ENCODE measurements at regions not wholly inside any gene's neighbourhood (a gene's known extent, or its start where the extent isn't known, plus 50 kb on each side); places are given as distances from the start of the nearest gene placed in this dataset.
"Not testable (repeated sequence)": the region's sequence is repeated elsewhere in the genome, so short reads cannot be mapped to it uniquely, and the experiment has no call there.

DNA sequence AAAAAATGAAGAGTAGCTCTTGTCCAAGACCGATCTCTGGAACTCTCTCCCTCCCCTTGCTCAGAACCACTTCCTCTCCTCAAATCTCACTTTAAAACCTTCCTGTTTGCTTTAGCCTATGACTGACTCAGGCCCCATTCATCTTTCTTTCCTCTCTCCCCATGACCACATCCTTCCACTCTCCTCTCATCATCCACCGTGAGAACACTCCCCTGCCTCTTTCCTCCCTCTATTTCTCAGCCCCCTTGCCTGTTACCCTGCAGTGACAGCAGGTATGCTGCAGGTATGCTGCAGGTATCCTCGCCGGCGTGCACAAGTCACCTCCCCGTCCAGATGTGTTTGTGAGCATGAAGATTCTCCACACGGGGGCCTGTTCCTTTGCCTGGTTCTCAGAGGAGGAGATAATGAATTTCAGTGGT is 505.3 kb downstream of the CCDC171 start:
- DNase-seq: no peak

DNA sequence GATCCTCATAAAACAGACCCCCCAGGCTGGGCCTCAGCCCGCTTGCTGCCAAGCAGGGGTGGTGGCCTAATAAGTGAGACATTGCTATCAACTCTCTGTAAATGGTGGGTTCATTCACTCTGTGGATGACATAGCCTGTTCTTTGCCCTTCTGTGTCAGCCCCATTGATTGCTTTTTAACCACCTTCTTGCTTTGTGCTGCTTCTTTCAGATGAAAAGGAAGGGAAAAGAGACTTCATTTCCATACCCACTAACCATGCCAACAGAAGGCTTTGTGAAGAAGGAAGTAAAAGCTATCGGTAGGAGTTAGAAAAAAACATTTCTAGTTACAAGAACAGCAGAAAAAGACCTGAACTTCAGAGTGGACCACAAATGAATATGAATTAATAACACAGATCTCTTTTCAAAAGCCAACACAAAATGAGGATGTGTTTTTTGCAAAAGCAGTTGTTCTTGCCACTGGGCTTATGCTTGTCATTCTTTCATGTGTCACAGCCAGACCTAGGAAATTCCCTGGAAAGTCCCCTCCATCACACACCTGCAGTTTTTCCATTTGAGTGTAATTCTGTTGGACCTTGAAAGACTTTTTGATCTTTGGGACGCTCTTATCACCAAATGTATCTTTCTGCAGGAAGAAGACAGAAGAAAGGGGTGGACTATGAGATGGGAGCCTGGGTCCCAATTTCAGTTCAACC is 507.7 kb downstream of the CCDC171 start:
- DNase-seq: no peak

DNA sequence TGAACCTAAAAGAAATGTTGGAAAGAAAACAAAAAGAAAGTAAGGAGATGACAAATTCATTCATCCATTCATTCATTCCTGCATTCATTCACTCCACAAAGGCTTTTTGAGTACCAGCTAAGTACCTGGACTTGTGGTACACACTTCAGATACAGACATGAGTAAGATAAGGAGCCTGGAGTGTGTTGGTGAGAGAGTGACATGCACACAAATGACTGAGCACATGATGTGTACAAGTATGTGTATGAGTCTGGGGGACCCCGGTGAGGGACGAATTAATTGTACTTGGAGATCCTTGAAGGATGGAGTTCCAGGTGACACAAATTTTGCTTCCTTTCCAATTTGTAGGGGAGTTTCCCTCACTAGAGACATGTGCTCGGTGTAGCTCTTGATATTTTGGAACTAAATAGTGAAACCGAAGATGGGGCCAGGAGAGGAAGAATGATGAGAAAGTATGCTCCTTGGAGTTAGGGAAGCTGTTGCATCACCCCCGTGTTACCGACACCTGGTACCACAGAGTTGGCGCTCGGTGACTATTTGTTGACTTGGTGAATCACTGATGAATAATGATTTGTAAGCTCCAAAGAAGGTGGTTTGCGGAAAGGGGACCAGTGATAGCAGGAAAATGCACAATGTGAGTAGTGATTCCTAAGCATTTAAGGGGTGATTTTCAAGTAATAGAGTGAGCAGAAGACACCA is 509.8 kb downstream of the CCDC171 start:
- DNase-seq: no peak

DNA sequence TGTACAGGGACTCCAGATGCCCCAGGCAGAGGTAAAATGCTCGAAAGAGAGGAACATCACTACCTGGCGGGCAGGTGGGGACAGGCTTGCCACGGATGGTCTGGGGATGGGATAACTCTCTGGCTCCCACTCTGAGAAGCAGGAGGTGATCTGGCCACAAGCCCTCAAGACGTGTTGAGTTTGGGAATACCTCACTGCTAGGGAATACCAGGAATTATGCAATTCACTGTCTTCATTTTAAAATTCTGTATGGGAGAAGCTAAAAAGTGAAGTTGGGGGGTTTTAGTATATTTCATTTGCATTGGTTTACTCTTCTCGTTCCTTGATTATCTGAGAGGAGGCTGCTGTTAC is 510.4 kb downstream of the CCDC171 start:
- DNase-seq: no peak

DNA sequence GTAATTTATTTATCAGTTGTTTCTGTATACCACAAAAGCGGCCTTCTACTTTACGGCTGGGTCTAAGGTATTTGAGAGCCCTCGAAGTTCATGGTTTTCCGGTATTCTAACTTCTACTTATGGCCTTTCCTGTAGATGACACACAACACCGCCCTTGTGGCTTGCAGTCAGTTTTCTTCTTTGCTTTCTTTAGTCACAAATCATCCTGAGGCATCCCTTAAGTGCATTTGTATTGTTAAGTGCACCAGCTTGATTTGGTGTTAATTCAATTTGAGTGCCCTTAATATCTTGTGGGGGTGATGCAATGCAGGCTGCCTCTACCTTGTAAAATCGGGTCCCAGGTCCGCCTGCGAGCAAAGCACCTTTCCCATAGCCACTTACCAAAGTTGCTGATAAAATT is 511.9 kb downstream of the CCDC171 start:
- no peak for DNase-seq

DNA sequence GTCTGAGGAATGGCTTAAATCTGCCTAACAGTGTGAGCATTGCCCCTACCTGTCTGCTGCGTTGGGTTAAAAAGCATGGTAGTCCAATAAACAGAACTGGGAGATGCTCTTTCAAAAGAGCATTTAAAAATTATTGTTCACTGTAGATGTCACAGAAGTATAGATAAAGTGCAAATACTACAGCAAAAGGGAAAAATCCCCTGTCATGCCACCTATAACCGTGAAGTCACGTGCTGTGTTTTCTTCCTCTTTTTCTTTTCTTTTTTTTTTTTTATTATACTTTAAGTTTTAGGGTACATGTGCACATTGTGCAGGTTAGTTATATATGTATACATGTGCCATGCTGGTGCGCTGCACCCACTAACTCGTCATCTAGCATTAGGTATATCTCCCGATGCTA is 513.4 kb downstream of the CCDC171 start:
- not testable (repeated sequence) for DNase-seq

DNA sequence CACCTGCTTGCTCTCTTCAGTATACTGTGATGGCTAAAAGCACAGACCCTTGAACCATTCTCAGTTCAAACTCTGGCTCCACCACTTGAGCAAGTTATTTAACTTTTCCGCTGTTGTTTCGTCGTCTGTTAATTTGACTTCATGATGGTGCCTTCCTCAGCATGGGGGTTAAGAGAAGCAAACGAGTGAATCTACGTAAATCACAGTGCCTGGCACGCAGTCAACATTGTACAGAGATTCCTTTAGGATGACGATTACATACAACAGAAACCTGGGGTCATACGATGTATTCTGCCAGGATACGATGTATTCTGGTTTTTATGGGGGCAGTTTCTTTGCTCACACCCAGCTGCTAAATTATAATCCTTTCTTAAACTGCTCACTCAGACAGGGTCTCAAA is 515.6 kb downstream of the CCDC171 start:
- DNase-seq: no peak

DNA sequence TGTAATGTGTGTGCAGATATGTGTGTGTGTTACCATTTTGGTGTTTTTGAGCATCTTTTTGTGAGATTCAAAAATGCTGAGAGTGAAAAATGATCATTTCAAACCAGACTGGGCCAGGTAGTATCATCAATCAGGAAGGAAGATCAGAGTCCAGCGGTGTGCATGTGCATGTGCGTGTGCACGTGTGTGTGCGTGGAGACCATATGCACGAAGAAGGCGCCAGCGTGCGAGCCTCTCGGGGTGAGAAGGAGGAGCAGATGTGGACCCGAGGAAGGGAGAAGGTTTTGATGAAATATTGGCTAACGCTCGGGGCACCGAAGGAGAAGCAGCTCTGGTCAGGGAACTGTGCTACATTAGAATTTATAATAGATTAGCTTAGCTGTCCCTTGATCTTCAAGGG is 516.4 kb downstream of the CCDC171 start:
- DNase-seq: no peak

DNA sequence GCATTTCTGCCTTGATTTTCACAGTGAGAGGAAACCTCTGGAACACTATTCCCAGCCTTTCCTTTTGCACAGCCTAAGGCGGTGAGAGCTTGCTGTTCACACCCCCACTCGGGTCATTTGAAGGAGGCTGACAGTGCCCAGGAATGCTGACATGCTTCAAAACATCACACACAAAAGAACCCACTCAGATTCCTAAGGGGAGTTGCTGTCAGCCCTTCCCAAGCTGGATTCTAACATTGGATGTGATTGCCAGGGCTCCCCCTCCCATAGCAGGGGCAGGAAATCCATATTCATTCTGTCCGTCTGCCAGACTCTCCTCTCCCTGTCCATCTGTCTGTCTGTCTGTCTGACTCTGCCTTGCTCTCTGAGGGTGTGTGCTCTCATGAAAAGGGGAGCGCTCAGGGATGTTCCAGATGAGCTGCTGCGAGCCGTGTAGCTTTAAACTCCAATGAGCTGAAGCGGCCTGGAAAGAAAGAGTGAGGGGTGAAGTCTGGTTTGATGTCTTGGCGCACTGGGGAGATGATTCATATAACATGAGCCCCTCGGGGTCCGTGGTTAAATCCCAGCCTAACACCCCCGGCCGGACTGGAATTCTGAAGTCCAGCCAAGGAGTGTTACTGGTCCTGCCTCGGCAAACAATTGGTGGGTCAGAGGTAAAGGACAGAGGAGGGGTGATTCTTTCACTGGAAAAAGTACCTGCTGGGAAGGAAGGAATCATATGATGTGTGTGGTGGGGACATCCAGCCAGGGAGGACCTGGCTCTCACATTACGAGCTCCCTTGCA is 517.0 kb downstream of the CCDC171 start:
- DNase-seq: no peak

DNA sequence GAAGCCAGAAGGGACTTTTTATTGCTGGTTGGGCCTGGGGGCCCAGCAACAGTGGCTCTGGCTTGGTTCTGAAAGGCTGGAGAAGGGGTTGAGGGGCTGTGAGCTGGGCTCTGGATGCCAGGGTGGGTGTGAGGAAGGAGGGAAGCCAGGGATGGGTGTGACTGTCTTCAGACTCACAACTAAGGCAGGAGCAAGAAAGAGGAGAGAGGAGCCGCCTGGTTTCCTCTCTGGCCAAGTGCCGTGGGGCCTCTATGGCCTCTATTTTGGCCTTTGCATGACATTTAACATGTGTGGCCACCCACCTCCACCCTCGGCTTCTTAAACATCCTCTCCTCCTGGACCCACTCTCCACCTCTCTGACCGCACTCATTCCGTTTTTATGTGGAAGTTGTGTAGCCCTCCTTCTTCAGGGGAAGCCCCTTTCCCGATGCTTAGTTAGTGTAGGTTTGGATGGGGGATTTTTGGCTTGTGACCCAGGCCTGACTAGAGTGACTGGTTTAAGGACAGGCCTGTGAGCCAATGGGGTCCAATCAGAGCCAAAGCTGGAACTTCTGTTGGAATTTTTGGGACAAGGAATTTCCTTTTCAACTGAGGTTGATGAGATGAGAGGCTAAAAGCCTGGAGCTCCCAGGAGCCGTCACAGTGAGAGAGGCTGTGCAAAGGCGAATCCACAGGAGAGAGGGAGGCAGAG is 517.8 kb downstream of the CCDC171 start:
- DNase-seq: no peak

DNA sequence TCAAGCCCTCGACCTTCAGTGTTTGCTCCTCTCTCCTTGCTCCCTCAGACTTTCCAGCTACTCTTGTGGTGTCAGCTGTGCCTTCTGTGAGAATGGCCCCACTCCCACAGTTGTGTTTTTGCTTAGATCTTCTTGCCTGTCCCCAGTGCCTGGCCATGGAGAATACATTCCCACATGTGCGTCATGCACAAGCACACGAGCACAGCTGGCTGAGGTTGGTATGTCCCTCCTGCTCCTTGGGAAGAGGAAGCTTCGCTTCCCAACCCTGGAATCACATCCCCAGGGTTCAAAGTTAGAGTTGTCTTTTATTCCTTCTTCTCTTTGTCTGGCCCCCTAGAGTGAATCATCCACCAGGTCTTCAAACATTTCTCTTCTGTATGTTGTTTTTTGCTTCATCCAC is 518.6 kb downstream of the CCDC171 start:
- DNase-seq: no peak

DNA sequence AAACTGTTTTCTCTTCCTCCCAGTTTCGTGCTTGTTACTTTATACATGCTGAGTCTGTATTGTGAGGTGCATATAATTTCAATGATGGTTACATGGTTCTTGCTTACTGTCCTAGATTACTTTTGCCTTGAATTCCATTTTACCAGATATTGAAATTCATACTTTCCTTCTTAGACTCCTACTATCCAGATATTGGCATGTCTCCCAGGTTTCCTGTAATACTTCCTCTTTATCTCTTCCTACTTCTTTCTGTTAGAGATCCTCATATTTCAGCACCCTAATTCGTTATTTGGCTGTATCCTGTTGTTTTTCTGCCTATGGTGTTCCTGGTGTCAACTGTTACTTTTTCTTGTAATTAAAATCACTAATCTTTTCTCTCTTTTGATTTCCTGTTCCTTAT is 522.1 kb downstream of the CCDC171 start:
- DNase-seq: no peak

DNA sequence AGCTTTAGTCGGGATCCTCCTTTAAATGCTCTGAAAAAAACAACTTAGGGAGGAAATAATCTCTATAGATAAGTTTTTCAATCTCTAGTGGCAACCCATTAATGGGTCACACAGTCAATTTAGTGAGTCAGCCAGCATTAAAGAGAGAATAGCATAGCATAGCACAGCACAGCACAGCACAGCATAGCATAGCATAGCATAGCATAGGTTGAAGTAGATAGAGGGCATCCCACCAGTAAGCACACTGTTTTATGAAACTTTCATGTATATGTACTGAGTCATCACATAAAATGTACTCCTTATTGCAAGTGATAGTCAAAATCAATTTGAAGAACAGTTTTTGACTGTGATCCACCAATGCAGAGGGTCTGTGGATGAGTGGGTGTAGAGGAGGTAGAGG is 522.9 kb downstream of the CCDC171 start:
- DNase-seq: no peak

DNA sequence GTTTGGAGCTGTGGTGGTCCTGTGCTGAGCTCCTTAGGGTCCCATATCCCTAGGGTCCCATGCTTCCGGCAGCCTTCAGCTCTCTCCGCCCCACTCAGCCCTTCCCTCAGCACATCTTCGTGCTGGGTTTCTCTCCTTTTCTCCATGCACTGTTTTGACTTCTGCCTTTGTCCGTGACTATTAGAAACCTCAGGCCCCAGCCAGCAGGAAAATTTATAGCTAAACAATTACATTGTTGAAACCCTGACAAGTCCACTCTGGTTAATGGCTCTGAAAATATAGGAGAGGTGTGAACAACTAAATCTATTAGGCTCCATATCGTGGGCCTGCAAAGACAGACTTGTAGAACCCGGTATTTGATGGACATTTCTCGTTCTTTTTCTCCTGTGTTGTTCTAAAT is 523.7 kb downstream of the CCDC171 start:
- no peak for DNase-seq

DNA sequence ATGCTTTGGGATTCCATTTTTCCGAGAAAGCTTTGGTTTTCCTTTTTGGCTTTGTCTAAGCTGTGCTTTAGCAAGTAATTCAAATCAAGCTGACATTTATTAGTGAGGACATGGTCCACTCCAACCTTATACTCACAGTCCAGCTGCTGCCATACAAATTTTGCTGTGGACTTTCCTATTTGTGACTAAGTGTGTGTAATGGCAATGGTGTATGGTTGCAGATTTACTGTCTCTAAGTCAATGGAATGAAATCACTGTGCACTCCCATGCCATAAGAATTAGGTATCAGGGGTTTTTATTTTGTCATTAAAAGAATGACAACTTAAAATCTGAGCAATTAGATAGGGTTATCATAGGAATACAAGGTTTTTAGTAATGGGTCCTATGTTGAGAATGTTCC is 530.0 kb downstream of the CCDC171 start:
- DNase-seq: no peak

DNA sequence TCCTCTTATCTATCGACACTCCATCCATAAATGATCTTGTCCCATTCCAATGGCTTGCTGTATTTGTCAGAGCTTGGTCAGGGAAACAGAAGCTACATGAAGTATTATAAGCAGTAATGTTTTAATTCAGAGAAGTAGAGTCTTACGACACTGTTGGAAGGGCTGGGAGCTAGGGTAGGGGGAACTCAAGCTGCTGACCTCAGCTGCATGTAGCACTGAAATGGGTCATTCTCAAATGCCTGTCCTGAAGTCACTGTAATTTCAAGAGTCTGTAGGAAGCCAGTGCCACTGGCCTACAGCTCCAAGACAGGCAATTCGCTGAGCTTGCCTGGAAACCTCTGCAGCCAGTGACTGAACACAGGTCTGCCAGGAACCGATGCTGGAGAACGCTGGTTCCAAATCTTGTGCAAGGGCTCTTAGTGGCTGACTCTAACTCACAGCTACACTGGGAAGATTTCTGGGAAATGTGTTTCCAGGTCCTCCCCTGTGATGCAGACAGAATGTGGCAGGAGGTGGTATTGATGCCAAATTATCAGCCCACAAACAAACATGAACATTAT is 532.4 kb downstream of the CCDC171 start:
- DNase-seq: no peak

DNA sequence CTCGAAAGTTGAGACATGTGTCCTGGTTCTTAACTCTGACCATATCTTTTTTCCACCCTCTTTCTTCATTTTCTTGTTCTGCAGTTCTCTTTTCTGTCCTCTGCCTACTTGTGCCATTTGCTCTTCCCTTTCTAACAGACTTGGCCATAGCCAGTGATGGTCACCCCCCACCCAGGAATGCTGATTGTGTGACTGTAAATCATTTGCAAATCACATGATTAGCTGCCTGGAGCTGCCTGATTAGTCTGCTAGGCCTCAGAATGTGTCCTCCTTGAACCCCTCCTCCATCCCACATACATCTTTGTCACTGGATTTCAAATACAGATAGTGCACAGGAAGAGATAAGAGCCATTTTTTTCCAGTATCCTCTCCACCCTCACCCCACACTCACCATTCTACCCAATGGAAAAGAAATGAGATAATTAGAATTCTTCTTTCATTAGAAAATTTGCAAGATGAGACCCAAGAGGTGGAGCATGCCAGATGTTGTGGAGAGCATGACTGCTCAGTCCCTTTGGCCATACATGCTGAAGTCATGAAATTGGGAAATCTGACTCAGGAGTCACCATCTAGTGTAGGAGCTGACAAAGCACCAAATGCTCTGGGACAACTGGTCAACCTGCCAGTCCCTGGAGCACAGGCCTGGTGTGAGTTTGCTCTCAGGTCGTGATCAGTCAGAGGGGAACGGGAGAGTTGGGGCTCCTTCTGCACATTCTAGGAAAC is 538.2 kb downstream of the CCDC171 start:
- DNase-seq: no peak

DNA sequence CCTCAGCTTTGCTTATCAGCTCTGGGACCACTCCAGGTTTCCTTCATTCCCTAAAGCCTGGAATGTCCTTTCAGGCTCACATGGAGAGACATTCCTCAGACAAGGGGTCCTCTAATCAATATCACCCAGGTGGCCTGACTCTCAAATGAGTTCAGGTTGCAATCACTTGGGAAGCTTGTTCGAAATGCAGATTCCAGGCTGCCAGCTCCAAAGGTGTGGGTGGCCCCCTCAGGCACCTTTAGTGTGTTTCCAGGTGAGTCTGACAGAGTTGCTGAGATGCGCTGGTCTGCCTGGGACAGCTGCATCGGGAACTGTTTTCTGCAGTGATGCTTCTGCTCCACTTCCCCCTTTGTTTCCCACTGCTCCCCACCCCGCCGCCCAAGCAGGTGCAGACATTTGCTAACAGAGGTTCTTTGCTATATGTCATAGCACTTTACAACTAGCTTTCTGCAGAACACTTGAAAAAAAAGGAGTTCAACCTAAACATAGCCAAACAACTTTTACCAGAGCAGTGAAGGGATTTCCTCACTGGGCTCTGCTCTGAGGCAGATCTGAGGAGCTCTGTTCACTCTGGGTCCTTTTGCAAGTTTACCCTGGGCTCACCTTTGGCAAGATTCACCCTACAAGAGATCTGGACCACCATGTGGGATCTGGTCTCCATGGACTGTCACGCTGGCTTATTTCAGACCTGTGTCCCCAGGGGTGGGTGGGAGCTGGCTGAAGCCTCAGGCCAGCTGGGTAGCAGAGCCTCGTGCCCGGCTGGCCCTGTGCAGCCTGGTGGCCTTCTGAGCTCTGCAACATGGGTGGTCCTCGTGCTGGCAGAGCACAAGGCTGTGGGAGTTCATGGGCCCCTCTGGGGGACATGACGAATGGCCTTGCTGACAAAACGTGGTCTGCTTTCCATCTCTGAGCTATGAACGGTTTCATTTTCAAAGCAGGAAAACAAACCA is 539.6 kb downstream of the CCDC171 start:
- no peak for DNase-seq

DNA sequence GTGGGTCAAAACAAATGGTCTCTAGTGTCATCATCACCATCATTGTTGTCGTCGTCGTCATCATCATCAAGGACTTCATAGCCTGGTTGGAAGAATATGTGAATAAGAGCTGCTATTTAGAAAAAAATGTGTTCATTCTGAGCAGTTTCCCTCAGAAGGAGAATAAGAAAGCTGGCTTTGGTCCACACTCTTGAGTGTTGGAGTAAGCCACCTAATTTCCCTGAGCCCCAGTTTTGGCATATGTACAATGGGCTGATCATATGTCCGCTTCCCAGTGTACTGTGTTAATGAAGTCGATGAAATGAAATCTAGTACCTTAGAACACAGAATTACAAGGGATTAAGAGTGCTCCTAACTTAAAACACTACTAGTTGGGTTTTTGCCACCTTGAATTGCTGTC is 545.5 kb downstream of the CCDC171 start:
- DNase-seq: no peak

DNA sequence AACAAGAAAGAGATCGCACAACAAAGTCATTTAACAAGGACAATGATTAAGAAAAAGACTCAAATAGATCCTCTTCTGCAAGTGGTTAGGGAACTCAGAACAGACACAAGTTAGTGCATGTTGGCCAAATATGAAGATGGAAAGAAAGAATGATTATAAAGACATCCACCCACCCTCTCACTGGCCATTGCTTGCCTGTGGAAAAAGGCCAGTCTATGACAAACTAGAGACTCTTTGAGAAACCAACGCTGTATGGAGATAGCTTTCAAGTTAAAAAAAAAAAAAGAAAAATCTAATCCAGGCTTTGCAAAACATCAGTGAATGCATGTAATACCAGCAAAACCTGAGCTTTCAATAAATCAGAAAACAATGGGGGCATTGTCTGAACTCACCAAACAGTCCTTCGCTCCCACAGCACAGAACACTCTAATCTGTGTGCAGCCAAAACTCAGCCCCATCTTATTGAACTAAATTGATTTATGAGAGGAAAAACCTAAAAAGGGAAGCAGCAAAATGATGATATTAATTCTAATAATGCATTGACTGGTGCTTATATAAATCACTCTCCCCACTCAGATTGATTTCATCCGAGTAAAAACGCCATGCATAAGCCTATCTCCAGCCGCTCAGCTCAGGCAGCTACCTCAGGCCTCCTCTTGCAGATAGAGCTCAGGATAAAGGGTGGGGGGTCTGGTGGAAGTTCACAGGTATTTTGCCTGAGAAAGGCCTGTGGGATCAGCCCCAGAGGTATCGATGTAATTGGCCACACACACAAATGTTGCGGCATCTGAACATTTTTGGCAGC is 547.1 kb downstream of the CCDC171 start:
- DNase-seq: no peak
